B cell (primary cell): ENCODE measurements at regions not wholly inside any gene's neighbourhood (a gene's known extent, or its start where the extent isn't known, plus 50 kb on each side); places are given as distances from the start of the nearest gene placed in this dataset.

Source experiments
- ATAC-seq: fragments of 200-7000 bp; cut with Tn5 transposase; one replicate; pipeline ENCODE4 v1.10.0; 2021; ENCODE audit warnings: low read depth, mild to moderate bottlenecking, moderate number of reproducible peaks, moderate library complexity
- CTCF ChIA-PET: fragments of 350-600 bp; sonication (Branson Sonifier 250); formaldehyde crosslinking; loops from one replicate; lab custom pipeline; 2021; ENCODE audit warnings: antibody characterized with exemption, inconsistent platforms; lab: Charles Lee
- POLR2A ChIA-PET: fragments of 350-600 bp; sonication (Branson Sonifier 250); formaldehyde crosslinking; loops from one replicate; lab custom pipeline; 2021; ENCODE audit warnings: antibody characterized with exemption; lab: Charles Lee
- DNase-seq: peaks from one replicate; pipeline ENCODE4 v3.0.0; 2013
- H2AFZ ChIP-seq: 2 replicates; pipeline ENCODE4 v1.6.1; 2012; ENCODE audit warnings: mild to moderate bottlenecking, low read depth, low read length; ENCODE audit not compliant: insufficient read depth, poor library complexity, severe bottlenecking
- H3K27ac ChIP-seq, 2 donors: 1 replicate in 1 of 2; 2 replicates in 1 of 2; pipeline ENCODE4 v1.5.1; 2012 to 2013; ENCODE audit warnings: low read length in 2 of 2, mild to moderate bottlenecking in 2 of 2, moderate library complexity in 1 of 2
- H3K27me3 ChIP-seq, 4 experiments: fragments of 200-600 bp in 1 of 4; sonication (generic) in 1 of 4; replicated peaks in 1 of 4; 1 replicate in 2 of 4; 2 replicates in 2 of 4; pipeline versions ENCODE4 v1.6.1 to v1.7.0; 2013 to 2016; ENCODE audit warnings: low read length in 3 of 4, mild to moderate bottlenecking in 2 of 4, mixed read lengths in 1 of 4, moderate library complexity in 1 of 4; ENCODE audit not compliant: insufficient read depth in 4 of 4, control insufficient read depth in 3 of 4; ENCODE audit errors: control extremely low read depth in 1 of 4
- H3K36me3 ChIP-seq, 2 experiments: replicated peaks in 1 of 2; 1 replicate in 1 of 2; 2 replicates in 1 of 2; pipeline versions ENCODE4 v1.6.1 to v1.7.1; 2013; ENCODE audit warnings: low read length in 1 of 2; ENCODE audit not compliant: insufficient read depth in 2 of 2, control insufficient read depth in 1 of 2; ENCODE audit errors: control extremely low read depth in 1 of 2, extremely low read depth in 1 of 2
- H3K4me1 ChIP-seq, 2 donors: fragments of 200-600 bp in 1 of 2; sonication (generic) in 1 of 2; 1 replicate in 1 of 2; 2 replicates in 1 of 2; pipeline versions ENCODE4 v1.5.1 to v1.6.1; 2013 to 2017; ENCODE audit warnings: low read length in 2 of 2; ENCODE audit not compliant: control insufficient read depth in 2 of 2, insufficient read depth in 2 of 2
- H3K4me2 ChIP-seq: replicated peaks from 2 replicates; pipeline ENCODE3; 2012; ENCODE audit warnings: mild to moderate bottlenecking, low read depth, low read length; ENCODE audit not compliant: poor library complexity, severe bottlenecking
- H3K4me3 ChIP-seq, 5 experiments: fragments of 200-600 bp in 1 of 5; sonication (generic) in 1 of 5; 1 replicate in 3 of 5; 2 replicates in 2 of 5; pipeline versions ENCODE4 v1.5.1 to v1.7.0; 2011 to 2016; ENCODE audit warnings: low read length in 4 of 5, mild to moderate bottlenecking in 4 of 5, low read depth in 2 of 5, control low read depth in 1 of 5, moderate library complexity in 1 of 5; ENCODE audit not compliant: insufficient read depth in 1 of 5; ENCODE audit errors: control extremely low read depth in 1 of 5, extremely low read depth in 1 of 5
- H3K79me2 ChIP-seq: fragments of 200-600 bp; sonication (generic); one replicate; pipeline ENCODE4 v1.6.0; 2016; ENCODE audit warnings: low read length; ENCODE audit not compliant: control insufficient read depth, insufficient read depth
- H3K9ac ChIP-seq: fragments of 200-600 bp; sonication (generic); 2 replicates; pipeline ENCODE4 v1.6.1; 2017; ENCODE audit warnings: mild to moderate bottlenecking, low read length, moderate library complexity
- H3K9me3 ChIP-seq, 3 donors: one replicate each; pipeline versions ENCODE4 v1.6.1 to v1.7.1; 2013; ENCODE audit warnings: low read length in 2 of 3; ENCODE audit not compliant: control insufficient read depth in 2 of 3, insufficient read depth in 1 of 3; ENCODE audit errors: control extremely low read depth in 1 of 3
- H4K20me1 ChIP-seq: 2 replicates; pipeline ENCODE4 v1.6.0; 2012; ENCODE audit warnings: mild to moderate bottlenecking, low read length; ENCODE audit not compliant: insufficient read depth, control insufficient read depth, poor library complexity, severe bottlenecking
- H3K27ac Mint-ChIP-seq: one replicate; pipeline ENCODE4 v1.8.0; 2021; ENCODE audit warnings: mixed read lengths
- H3K27me3 Mint-ChIP-seq: one replicate; pipeline ENCODE4 v1.8.0; 2021; ENCODE audit warnings: mixed read lengths
- H3K4me1 Mint-ChIP-seq: one replicate; pipeline ENCODE4 v1.8.0; 2021; ENCODE audit warnings: mixed read lengths
- H3K4me3 Mint-ChIP-seq: one replicate; pipeline ENCODE4 v1.8.0; 2021; ENCODE audit warnings: mixed read lengths
- H3K9me3 Mint-ChIP-seq: one replicate; pipeline ENCODE4 v1.8.0; 2022; ENCODE audit warnings: mixed read lengths; ENCODE audit not compliant: insufficient read depth
- EZH2 ChIP-seq: IDR thresholded peaks from 2 replicates; pipeline ENCODE4 v1.6.1; 2012; ENCODE audit warnings: borderline replicate concordance, low read depth, mild to moderate bottlenecking, moderate library complexity, low read length; ENCODE audit not compliant: insufficient read depth, poor library complexity, severe bottlenecking
- WGBS: methylation state at CpG from one replicate; pipeline ENCODE4 v1.1.5; 2013; ENCODE audit warnings: missing lambda C conversion rate; ENCODE audit not compliant: insufficient coverage; 5-methylcytosine and 5-hydroxymethylcytosine counted together
- intact Hi-C: fragments of 100-400 bp; cut with micrococcal nuclease; formaldehyde crosslinking; loops from one replicate; pipeline ENCODE4 v1.10.0; 2022
- TF ChIP-seq, protein P1 (sequence below): fragments of 200-600 bp; IDR thresholded peaks from one replicate; pipeline ENCODE4 v1.8.0; 2022; ENCODE audit warnings: antibody characterized with exemption, mild to moderate bottlenecking

DNA sequence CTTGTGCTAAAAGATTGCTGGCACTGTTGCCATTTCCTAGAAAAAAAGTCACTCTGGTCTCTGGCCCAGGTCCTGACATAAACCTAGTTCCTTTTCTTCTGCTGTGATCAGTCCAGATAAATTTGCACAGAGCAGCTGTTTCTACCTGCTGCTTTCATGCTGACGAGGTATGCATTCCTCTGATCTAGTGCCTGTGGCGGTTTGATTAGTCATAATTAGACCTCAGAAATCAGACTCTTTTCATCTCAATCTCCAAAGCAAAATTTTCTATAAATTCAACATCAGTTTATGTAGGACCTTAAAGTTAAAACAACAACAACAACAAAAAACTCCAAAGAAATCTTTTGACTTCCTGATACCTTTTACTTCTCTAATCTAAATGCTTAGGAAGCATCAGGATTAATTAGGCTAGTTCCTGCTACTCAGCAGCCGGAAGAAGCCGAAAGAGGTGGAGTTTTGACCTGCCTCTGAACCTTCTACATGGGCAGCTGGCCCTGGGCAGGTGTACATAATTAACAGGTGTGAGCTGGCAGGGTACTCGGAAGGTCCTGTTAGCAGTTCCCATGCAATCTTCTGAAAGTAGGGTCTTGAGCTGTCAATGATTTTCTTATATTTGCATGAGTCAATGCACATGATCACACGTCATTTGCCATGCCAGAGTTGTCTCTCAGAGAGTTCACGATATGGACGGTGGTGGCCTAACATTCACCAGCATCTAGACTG is 83.3 kb upstream of the CCDC112 start:
- intact Hi-C loops, result no loop called here
- 76% methylated on average over 7 of the region's 8 CpGs for WGBS
- no peak overlapping the region for H3K4me2 ChIP-seq

DNA sequence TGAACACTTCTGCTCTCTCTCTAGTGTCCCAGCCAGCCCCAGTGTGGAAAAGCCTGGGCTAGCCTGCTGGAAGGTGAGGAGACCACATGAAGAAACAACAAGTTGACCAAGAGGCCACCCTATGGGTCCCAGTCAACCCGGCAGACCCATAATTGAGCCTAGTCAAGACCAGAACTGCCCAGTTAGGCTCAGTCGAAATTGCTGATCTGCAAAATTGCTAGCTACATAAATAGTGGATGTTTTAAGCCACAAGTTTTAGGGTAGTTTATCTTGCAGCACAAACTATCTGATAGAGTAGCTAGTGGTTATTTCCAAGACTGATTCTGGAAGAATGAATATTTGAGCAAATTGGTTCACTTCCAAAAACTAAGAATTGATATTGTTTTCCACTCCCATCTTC is 82.3 kb upstream of the CCDC112 start:
- CTCF ChIA-PET, result no interaction called here
- Histone ChIP-seq H3K79me2 (no peaks in the 10 kb centered on the region), H3K4me3 (no peak overlapping the region), H3K9ac (no peak overlapping the region), H3K36me3 (no peaks in the 10 kb centered on the region), H3K4me2 (no peak overlapping the region), H3K27ac (no peak overlapping the region), H4K20me1 (no peaks in the 10 kb centered on the region), H2AFZ (no peak overlapping the region), H3K4me1 (no peaks in the 10 kb centered on the region), H3K27me3 (no peaks in the 10 kb centered on the region), H3K9me3 (no peaks in the 10 kb centered on the region)
- intact Hi-C loops, result no loop called here
- DNase-seq, result no peak
- Mint-ChIP-seq H3K4me3 (no peak overlapping the region), H3K9me3 (no peaks in the 10 kb centered on the region), H3K4me1 (no peaks in the 10 kb centered on the region), H3K27me3 (no peaks in the 10 kb centered on the region), H3K27ac (no peak overlapping the region)
- no peak for TF ChIP-seq EZH2
- TF ChIP-seq, protein P1, sequence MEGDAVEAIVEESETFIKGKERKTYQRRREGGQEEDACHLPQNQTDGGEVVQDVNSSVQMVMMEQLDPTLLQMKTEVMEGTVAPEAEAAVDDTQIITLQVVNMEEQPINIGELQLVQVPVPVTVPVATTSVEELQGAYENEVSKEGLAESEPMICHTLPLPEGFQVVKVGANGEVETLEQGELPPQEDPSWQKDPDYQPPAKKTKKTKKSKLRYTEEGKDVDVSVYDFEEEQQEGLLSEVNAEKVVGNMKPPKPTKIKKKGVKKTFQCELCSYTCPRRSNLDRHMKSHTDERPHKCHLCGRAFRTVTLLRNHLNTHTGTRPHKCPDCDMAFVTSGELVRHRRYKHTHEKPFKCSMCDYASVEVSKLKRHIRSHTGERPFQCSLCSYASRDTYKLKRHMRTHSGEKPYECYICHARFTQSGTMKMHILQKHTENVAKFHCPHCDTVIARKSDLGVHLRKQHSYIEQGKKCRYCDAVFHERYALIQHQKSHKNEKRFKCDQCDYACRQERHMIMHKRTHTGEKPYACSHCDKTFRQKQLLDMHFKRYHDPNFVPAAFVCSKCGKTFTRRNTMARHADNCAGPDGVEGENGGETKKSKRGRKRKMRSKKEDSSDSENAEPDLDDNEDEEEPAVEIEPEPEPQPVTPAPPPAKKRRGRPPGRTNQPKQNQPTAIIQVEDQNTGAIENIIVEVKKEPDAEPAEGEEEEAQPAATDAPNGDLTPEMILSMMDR, result no peak
- ATAC-seq, result no peak
- POLR2A ChIA-PET, result no interaction called here
- WGBS, result 80% methylated on average over 1 of the region's 2 CpGs

More for the DNA sequence above, 83.3 kb upstream of the CCDC112 start:
- POLR2A ChIA-PET, result no interaction called here
- Histone ChIP-seq H4K20me1 (no peaks in the 10 kb centered on the region), H3K4me1 (no peaks in the 10 kb centered on the region), H3K27ac (no peak overlapping the region), H3K9me3 (no peaks in the 10 kb centered on the region), H3K79me2 (no peaks in the 10 kb centered on the region), H3K27me3 (no peaks in the 10 kb centered on the region), H3K9ac (no peak overlapping the region), H3K4me3 (no peak overlapping the region), H3K36me3 (no peaks in the 10 kb centered on the region), H2AFZ (peak overlapping the region; percentile 4)
- Mint-ChIP-seq H3K27ac (no peak overlapping the region), H3K9me3 (no peaks in the 10 kb centered on the region), H3K27me3 (no peaks in the 10 kb centered on the region), H3K4me3 (no peak overlapping the region), H3K4me1 (no peaks in the 10 kb centered on the region)
- ATAC-seq, result no peak
- TF ChIP-seq, protein P1, result no peak
- TF ChIP-seq EZH2, result no peak
- CTCF ChIA-PET, result interaction anchor here (1.6 kb wide), 1 partner anchor 70 kb away, joined by 3 read pairs; no protein-coding TSS in a partner anchor
- no peak for DNase-seq
